Spleen (tissue), 7 donors: ENCODE measurements at regions not wholly inside any gene's neighbourhood (a gene's known extent, or its start where the extent isn't known, plus 50 kb on each side); places are given as distances from the start of the nearest gene placed in this dataset.

Source experiments
- CTCF ChIP-seq, 11 experiments: fragments of 200-600 bp in 7 of 11; fragments of 450-650 bp in 4 of 11; sonication (generic) in 4 of 11; IDR thresholded peaks in 8 of 11; conservative IDR thresholded peaks in 3 of 11; 1 replicate in 7 of 11; 2 replicates in 4 of 11; pipeline versions ENCODE4 v1.4.0 to v1.8.0; 2016 to 2021; ENCODE audit warnings: antibody characterized with exemption in 11 of 11, inconsistent platforms in 4 of 11, mild to moderate bottlenecking in 1 of 11
- POLR2A ChIP-seq, 3 donors: fragments of 450-650 bp; IDR thresholded peaks; one replicate each; pipeline ENCODE4 v1.5.1; 2017; ENCODE audit warnings: antibody characterized with exemption in 3 of 3, mild to moderate bottlenecking in 1 of 3
- donor health status: DM: no; HTN: no; CAD: no; lungs with moderate emphysema.
- donor health status: DM: no; HTN: no; CAD: no.
- donor health status: DM: no; HTN: no; CAD: no.

DNA sequence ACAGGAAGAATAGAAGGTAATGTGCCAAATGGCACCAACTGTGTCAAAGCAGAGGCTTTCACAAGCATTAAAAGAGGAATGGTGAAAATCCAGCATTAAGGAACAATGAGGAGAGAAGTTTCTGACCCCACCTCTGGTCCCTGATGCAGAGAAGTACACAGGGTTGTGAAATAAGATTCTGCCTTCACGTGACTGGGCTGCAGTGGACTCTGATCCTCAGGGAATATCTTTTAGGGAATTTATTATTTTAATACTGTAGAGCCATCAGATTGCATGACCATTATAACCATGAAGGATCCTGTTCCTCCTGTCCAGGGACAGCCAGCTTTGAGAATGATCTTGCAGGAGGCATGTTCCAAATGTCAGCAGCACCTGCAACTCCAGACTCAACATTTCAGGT lies 74.4 kb upstream of the FAR1 start:
- TF ChIP-seq POLR2A (IDR thresholded peaks at IDR 0.05) (no peak), CTCF (IDR thresholded peaks at IDR 0.05 in 8 of 11, conservative IDR thresholded peaks at IDR 0.05 in 3 of 11) (no peak)
